Smooth muscle cell of the brain vasculature (primary cell): ENCODE measurements at regions not wholly inside any gene's neighbourhood (a gene's known extent, or its start where the extent isn't known, plus 50 kb on each side); places are given as distances from the start of the nearest gene placed in this dataset.

Source experiments
- DNase-seq: peaks from one replicate; pipeline ENCODE4 v3.0.0-alpha.2; 2012; ENCODE audit warnings: low read depth, low spot score

DNA sequence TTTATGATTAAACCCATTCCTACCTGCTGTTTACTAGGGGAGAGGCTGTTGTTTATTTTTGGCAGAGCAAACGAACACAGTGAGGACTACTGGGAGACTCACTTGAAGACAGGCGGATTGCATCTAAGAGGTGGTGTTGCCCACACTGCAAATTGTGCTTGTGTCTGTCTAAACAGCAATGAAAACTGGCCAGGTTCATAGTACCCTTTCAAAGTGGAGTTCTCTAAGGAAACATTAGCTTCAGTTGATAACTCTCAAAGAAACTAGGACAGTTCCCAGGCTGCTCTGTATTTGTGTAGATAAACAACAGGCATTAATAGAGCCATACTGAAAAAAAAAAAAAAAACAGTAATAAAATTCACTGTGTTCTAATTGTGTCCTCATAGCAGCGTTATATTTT, 466.0 kb upstream of the RGS6 start:
- DNase-seq: no peak

DNA sequence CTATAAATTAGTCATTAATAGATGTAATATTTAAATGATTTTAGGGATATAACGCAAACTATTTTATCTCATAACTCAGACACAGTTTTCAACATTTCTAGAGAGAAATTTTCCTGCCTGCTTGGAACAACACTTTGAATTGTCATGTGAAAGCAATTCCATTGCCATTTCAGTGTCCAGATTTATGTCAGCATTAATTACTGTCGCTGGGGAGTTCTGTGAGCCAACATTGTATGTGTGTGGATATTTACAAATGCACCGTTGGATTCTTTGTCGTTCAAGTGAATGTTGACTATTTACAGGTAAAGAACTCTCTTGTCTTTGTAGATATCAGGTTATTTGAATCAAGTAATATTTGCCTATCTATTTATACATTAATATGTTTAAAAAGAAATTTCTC, 465.3 kb upstream of the RGS6 start:
- DNase-seq: no peak

DNA sequence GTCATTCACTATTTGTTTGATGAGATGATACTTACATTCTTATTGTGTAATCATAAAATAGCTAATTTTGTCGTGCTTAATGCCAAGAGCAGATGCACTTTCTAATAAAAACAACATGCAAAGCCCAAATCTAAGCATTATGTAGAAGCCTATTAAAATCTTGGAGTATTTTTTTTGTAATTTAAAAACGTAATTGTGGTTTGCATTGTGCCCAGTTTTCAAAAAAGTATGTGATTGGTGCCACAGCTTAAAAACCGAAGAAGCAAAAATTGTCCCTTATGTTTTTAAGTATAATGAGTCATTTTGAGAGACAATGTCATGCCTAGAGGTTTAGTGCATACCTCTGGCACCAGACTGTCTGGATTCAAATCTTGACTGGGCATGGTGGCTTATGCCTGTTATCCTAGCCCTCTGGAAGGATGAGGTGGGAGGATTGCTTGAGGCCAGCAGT, 464.8 kb upstream of the RGS6 start:
- DNase-seq: no peak

DNA sequence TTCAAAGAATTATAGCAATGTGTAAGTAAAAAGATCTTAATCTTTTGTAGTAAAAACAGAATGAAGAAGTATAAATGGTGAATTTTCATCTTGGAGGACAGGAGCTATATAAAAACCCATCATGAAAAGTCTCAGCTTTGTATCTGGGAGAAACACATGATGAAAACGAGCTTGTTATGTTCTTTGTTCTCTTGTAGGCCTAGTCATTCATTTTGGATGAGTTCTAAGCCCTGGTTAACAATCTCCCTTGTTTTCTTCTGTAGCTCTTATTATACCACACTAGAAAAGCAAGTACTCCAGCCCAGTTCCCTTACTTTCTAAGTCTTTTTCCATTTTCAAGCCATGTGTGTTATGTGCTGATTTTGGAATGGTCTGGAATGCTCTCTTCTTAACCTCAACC, 463.5 kb upstream of the RGS6 start:
- DNase-seq: no peak

DNA sequence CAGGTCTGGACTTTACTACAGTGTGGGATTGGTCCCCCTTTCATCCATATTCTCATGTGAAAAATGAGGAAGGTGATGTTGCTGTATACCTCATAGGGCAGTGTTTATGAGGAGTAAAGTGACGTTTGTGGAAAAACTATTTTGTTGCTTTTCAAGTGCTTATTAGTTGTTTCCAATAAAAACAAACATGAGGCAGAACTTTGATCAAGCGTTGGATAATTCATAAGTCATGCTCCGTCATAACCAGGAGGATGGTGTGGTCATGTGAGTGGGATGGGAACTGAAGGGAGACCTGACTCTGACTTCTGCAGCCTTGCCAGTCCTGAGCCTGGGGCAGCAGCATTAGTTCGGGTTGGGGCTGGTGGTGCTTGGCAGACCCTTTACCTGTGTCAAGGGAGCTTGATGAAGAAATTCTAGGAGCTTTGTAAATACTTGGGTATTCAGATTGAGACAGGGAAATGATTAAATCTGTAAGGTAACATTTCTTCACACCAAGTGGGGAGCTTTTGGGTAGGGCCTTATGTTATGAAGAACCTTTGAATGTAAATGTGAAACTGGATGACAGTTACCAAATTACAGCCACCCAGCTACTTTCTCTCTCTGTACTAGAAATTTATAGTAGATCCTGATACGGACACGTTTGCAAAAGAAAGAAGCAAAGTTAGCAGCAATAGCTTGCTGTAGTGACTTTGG, 462.4 kb upstream of the RGS6 start:
- no peak for DNase-seq

DNA sequence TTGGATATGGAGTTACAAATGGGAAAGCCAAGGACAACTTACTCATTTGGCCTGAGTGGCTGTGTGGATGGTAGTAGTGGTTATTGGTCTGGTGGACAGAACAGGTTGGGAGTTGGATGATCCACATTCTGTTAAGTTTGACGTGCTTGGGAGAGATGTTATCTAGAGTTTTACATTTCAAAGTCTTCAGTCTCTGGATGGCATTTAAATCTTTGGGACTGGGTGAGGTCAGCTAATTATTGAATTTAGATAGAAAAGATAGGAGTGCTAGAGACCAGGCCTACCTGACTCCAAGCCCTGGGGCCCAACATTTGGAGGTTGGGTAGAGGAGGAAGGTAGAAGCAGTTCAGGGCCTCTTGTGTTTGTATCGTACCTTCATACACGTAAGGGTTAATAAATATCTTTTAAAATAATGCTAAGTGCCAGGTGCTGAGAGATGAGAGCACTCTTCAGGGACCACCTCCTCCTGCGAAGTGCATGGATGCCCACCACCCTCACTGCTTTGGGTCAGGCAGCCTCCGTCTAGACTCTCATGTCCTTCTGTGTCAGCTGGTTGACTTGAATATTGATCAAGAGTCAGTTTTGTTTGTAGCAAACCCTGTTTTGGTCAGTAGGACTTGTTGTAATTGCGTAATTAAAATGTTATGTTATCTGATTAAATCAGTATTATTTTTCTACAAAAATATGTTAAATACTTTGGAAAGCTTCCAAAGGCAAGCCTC, 460.4 kb upstream of the RGS6 start:
- DNase-seq: no peak

DNA sequence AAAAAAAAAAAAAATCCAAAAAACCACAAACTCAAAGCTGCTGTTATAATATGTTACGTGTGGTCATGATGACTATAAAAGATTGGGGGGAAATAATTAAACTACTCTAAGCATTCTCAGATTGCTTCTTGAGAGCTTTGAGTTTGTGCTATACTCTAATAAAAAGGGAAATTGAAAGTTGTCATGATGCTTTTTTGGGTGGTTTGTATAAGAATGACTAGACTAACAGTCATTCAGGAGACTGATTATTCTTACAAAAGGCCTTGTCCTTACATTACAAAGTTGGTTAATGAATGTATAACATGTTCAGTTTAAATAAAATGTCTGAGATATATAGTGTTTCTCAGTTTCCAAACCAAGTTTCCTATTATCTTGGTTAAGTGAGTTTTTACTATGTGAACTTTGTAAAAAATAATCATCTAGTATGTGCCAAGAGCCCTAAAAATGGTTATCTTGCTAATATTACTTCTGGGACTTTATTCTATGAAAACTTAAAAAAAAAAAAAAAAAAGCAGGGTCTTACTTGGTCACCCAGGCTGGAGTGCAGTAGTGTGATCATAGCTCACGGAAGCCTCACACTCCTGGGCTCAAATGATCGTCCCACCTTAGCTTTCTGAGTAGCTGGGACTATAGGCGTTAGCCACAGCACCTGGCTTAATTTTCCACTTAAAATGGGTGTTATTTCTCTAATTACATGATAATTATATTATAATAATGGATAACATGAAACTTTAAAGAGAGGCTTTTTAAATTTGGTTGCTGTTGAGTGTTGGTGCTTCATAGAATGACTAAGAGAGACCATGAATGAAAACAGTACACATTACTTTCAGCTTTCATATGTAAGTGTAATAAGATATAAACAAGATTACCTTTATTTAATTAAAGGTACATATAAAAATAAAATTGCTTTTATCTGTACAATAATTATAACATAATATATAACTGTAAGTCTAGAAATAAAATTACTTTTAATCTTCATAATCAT, 459.6 kb upstream of the RGS6 start:
- no peak for DNase-seq

DNA sequence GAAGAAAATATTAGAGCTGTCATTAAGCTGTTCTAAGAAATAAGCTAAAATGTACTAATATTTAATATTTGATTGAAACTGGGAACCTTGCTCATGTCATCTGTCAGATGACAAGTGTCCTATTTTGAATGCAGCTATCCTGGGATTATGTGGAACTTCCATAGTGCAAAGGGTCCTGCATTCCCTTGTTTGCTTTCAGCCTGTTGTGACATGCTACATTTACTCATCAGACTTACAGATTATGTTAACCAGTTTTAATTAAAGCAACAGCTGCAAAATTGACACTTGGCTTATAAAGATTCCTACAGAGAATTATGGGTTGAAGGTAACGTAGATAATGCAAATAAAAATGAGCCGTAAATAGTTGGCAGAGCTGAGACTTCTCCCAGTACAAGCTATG, 458.4 kb upstream of the RGS6 start:
- DNase-seq: no peak

DNA sequence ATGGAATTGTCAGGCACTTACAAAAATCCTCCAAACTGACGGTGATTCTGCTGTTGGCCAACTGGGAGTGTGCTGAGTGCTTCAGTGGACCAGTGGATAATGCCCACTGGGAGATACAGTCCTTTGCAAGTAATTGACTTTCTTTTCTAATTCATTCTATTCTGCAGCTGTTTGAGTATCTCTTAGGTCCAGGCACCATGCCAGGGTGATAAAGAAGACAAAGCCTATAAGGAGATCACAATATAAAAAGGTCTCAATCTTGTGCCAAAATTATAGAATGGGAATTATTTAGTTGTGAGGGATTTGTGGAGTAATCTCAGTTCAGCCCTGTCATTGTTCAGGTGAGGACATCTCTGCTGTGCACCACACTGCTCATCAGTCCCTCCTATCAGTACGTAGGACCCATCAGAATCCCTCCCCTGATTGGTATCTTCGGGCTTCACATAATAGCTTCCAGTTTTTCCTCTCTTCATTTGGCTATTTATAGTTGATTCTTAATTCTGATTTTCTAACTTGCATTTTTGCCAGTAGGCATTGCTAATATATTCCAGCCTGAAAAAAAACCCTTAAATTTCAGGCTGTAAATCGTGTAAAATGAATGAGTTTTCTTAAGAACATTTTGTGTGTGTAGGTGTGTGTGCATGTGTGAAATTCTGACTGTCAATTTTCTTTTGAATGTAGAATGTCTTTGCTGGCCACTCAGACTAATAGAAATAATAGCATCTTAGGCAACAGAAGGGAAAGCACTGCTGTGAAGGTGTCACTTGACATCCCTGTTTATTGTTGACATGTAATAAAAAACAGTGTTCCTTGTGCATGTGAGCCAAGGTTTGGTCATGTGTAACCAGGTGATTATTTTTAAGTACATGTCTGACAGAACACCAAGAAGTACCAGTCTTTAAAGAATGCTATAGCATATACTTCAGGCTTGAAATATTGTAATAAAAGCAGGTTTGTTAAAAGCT, 457.6 kb upstream of the RGS6 start:
- DNase-seq: no peak

DNA sequence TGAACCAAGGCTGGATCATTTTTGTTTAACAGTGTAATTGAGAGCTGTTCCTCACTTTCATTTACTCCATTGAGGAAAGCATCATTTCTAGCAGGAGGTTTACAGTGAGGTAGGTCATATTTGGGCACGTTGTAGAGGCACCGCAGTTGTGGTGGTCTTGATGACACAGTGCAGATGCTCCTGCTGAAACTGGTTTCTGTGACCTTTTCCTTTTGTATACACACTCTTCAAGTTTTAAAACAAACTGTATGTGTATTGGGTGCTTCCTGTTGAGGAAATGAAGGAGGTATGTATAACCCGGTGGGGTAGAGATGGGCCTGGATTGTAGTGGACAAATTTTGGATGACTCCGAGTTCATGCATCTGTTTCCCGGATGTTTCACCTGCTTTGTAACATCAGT, 456.3 kb upstream of the RGS6 start:
- no peak for DNase-seq

DNA sequence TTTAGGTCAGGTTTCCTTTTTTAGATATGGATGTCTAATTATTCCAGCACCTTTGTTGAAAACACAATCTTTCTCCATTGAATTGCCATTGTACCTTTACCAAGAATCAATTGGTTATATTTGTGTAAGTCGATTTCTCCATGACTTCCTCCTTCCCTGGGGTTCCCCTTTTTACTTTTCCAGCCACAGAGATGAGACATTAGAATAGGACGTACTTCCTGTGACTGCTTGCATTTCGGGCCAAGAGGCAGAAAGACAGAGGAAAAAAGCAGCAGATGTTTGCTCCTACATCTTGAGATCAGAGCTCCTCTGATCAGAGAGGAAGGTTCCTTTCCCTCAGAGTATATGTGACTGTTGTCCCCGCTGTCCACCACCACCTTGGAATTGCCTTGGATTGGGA, 453.7 kb upstream of the RGS6 start:
- no peak for DNase-seq

DNA sequence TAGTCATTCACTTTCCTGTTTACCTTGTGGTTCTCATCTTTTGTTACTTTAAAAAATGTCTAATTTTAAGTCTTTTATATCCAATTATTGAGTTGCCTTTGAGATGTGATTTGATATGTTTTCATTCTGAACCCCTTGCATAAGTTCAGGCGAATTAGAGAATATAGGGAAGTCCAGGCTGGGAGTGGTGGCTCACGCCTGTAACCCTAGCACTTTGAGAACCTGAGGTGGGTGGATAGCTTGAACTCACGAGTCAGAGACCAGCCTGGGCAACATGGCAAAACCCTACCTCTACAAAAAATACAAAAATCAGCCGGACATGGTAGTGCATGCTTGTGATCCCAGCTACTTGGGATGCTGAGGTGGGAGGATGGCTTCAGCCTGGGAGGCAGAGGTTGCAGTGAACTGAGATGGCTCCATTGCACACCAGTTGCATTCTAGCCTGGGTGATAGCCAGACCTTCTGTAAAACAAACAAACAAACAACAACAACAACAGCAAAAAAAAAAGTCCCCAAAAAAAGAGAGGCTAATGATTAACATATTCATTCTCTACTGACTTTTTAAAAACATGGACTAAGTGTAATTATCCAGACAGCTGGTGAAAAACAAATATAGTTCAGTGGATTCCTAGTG, 451.1 kb upstream of the RGS6 start:
- DNase-seq: no peak

DNA sequence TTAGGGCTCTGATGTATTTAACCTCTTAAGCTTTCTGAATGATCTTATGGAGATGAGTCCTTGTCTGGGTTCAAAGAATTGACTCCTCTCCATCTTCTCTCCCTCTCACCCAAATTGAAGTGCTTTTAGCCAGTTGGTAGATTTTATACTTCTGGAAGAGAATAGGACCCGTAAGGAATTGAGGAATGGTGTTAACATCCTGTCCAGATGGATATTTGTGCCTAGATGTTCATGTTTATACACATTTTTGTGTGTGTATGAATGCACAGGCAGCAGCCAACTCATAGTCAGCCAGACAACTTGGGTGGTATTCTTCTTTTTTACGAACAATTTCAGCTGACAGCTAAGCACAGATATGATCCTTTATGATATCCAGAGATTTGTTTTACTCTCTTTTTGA, 449.6 kb upstream of the RGS6 start:
- no peak for DNase-seq

DNA sequence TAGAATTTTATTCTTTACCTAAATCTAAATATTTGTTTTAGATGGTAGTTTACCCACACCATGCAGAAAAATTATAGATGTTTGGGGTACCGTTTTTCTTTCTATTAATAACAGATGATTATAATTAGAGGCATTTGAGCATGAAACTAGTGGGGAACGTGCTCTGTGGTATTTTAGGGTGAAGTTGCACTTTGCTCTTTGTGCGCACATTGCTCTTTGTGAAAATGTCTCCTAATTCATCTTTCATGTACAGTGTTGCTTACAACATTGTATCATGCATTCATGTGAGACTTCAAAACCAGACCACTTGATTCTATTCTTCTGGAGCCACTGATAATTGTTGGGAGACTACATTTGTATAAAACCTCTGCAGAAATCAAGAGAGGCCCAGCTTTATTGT, 449.1 kb upstream of the RGS6 start:
- no peak for DNase-seq

DNA sequence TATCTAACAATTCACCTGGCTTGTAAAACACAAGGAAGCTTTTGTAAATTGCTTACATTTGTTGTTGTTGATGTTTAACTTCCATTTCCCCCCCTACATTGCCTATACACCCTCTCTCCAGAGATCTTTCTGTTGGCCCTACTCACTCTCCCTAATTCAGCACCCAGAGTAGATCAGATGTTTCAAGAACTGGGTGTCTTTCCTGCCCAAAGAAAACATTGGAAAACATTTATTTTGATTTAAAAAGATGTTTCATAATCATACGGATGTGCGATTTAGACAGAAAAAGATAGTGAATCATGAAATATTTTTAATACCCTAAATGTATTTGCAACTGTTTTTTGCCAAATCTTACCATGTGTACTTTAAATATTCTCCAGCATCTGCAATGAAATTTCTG, 446.4 kb upstream of the RGS6 start:
- no peak for DNase-seq

DNA sequence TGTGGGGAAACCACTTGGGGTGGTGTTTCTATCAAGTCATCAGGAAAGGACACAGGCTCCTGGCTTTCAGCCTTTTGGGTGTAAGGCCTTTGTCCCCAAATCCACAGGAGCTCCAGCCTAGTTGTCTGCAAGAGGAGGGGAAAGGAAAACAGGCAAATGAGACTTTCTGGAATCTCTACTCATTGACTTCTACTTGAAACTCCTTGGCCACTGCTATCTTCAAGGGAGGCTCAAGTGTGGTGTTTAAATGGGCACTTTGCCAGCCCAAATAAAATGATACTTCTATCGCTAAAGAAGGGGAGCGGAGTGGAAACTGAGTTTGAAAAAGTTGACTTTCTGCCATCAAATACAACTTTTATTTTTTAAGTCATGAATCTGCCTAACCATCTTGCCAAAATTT, 445.9 kb upstream of the RGS6 start:
- peak; percentile 59 for DNase-seq

DNA sequence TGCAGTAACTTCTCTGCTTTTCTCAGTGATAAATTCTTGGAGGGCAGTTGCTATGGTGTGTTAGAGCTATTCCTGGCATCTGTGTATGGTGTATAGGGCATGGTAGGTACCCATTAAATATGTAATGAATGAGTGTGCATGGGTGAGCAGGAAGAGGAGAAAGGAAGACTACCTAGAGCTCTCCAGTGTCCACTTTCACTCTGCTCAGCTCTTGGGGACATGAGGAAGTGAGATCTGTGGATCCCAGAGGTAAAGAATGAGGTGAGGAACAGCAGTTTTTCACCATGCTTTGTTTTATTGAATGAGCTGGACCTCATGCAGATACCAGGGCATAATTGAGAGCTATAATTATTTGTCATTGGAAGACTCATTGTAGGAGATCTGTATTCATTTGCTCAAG, 444.8 kb upstream of the RGS6 start:
- DNase-seq: no peak

DNA sequence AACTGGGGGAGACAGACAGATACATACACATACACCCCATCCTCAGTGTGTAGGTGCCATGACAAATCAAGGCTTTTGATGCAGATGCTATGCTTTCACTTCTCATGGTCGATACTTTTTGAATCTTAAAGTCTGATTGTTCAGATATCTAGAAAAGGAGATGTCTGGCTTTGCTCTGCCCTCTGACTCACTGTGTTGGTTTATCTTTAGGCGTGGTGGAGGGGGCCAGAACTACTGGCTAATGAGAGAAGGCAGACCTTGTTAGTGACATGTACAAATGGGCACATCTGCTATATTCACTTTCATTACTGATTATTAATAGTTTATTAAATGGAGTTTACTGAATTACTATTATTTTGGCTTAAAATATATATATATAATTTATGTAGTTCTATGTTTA, 444.3 kb upstream of the RGS6 start:
- no peak for DNase-seq

DNA sequence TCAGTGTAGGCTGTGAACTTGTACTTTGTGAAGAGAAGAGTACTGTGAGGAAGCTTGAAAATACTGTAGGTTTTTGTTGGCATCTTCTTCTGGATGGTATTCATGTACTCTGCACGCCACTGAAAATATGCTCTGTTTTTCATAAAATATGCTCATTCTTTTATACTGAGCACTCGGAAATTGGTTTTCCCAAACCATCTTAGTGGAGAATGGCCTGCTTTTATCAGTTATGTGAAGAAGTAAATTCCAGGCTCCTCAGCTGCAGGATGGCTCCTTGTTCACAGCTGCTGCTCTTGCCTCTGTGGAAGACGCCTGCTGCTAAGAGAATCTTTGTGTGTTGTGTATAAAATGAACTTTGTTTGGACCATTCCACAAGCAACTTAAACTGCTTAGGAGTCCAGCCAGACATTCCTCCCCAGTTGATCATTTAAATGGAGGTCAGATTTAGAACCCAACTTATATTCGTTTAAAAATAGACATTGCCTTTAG, 443.5 kb upstream of the RGS6 start:
- peak; percentile 53 for DNase-seq

DNA sequence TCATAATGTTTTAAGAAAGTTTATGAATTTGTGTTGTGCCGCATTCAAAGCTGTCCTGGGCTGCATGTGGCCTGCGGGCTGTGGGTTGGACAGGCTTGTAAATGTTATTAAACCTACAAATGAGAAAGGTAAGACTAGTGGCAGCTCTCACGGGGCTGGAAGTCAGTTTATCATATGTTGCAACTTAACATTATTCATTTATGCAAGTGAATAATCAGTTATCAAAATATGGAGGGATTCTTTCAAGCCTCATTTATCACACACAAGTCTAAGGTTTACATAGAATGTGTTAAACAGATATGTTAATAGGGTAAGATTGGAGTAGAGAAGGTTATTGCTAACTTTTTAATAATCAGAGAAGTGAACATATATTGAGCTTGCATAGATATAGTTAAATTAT, 442.5 kb upstream of the RGS6 start:
- DNase-seq: no peak

DNA sequence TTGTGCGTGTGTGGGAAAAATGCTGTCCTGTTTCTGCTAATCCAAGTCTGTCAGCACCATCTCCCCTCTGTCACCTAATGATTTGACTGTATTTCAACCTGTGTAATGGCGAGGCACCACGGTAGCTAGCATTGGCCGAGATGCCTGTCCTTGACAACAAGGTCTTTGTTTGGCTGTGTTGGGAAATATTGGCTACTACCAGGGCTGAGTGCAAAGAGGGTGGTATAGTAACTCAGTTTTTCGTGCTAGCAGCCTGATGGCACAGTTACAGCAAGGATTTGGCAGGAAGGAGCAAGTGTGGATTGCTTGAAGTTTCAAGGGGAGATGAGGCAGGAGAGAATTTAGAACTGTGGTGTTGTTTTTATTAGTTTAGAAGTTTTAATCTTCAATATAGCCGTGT, 440.3 kb upstream of the RGS6 start:
- no peak for DNase-seq
